Gastroesophageal sphincter (tissue), 3 donors: ENCODE measurements at regions not wholly inside any gene's neighbourhood (a gene's known extent, or its start where the extent isn't known, plus 50 kb on each side); places are given as distances from the start of the nearest gene placed in this dataset.

ENCODE experiments used
- CTCF ChIP-seq, 4 experiments: fragments of 200-600 bp in 2 of 4; fragments of 450-650 bp in 2 of 4; sonication (generic) in 1 of 4; IDR thresholded peaks; one replicate each; pipeline ENCODE4 v1.5.1; 2017 to 2019; ENCODE audit warnings: antibody characterized with exemption in 4 of 4, mild to moderate bottlenecking in 2 of 4, moderate library complexity in 2 of 4
- EP300 ChIP-seq: sonication (generic); formaldehyde crosslinking; IDR thresholded peaks from one replicate; pipeline ENCODE4 v1.6.1; 2017; ENCODE audit warnings: antibody characterized with exemption, mild to moderate bottlenecking
- POLR2A ChIP-seq, 2 donors: fragments of 450-650 bp; IDR thresholded peaks; one replicate each; pipeline ENCODE4 v1.6.1; 2017; ENCODE audit warnings: antibody characterized with exemption in 2 of 2, mild to moderate bottlenecking in 2 of 2, moderate library complexity in 1 of 2
- POLR2AphosphoS5 ChIP-seq: sonication (generic); formaldehyde crosslinking; IDR thresholded peaks from one replicate; pipeline ENCODE4 v1.6.1; 2017; ENCODE audit warnings: antibody characterized with exemption

- no peak for TF ChIP-seq EP300
- no peak for TF ChIP-seq CTCF (IDR thresholded peaks at IDR 0.05)
- no peak for TF ChIP-seq POLR2AphosphoS5
- no peak for TF ChIP-seq POLR2A (IDR thresholded peaks at IDR 0.05)
Measured at GRCh38 chr3:59499954-59500353, 450.1 kb upstream of the CFAP20DC start.
